Activated CD8-positive, alpha-beta memory T cell treated with anti-CD3 and anti-CD28 coated beads, Interleukin-2, amount 50 U/mL, for 48 hours (primary cell): ENCODE measurements at regions not wholly inside any gene's neighbourhood (a gene's known extent, or its start where the extent isn't known, plus 50 kb on each side); places are given as distances from the start of the nearest gene placed in this dataset.

Experiments used
- DNase-seq: peaks from one replicate; pipeline ENCODE4 v3.0.0-alpha.2; 2020

GRCh38 chr3:10555263-10555662 is 49.9 kb upstream of the ATP2B2 start:
- DNase-seq, result peak; percentile 25

- DNase-seq, result peak; percentile 28
Measured at GRCh38 chr3:10556312-10556711, 50.9 kb upstream of the ATP2B2 start.

GRCh38 chr3:10557250-10557649 is 51.9 kb upstream of the ATP2B2 start:
- DNase-seq, result no peak

GRCh38 chr3:10557781-10558373 is 52.5 kb upstream of the ATP2B2 start:
- DNase-seq, result peak; percentile 48

GRCh38 chr3:10558736-10559135 is 53.4 kb upstream of the ATP2B2 start:
- DNase-seq, result no peak

GRCh38 chr3:10560060-10560861 is 54.9 kb upstream of the ATP2B2 start:
- DNase-seq, result peak; percentile 33

- DNase-seq, result peak; percentile 28
Measured at GRCh38 chr3:10561162-10561945, 56.0 kb upstream of the ATP2B2 start.

- DNase-seq, result peak; percentile 46
Measured at GRCh38 chr3:10561946-10562560, 56.7 kb upstream of the ATP2B2 start.

- DNase-seq, result no peak
Measured at GRCh38 chr3:10563396-10563795, 58.0 kb upstream of the ATP2B2 start.

GRCh38 chr3:10565814-10566213 is 60.4 kb upstream of the ATP2B2 start:
- DNase-seq, result no peak

- DNase-seq, result no peak
Measured at GRCh38 chr3:10566451-10566850, 61.1 kb upstream of the ATP2B2 start.

GRCh38 chr3:10568549-10568948 is 63.2 kb upstream of the ATP2B2 start:
- DNase-seq, result no peak

- no peak for DNase-seq
Measured at GRCh38 chr3:10570196-10570946, 65.0 kb upstream of the ATP2B2 start.

GRCh38 chr3:10574101-10574620 is 68.8 kb upstream of the ATP2B2 start:
- no peak for DNase-seq

GRCh38 chr3:10575601-10576160 is 70.3 kb upstream of the ATP2B2 start:
- DNase-seq, result no peak

- no peak for DNase-seq
Measured at GRCh38 chr3:10577486-10577885, 72.1 kb upstream of the ATP2B2 start.

GRCh38 chr3:10580426-10580825 is 75.0 kb upstream of the ATP2B2 start:
- no peak for DNase-seq

- DNase-seq, result no peak
Measured at GRCh38 chr3:10581251-10581650, 75.9 kb upstream of the ATP2B2 start.

GRCh38 chr3:10581716-10582115 is 76.3 kb upstream of the ATP2B2 start:
- no peak for DNase-seq

- DNase-seq, result no peak
Measured at GRCh38 chr3:10582733-10583132, 77.3 kb upstream of the ATP2B2 start.

- no peak for DNase-seq
Measured at GRCh38 chr3:10583798-10584708, 78.7 kb upstream of the ATP2B2 start.
